ENCODE measurements at regions not wholly inside any gene's neighbourhood (a gene's known extent, or its start where the extent isn't known, plus 50 kb on each side); places are given as distances from the start of the nearest gene placed in this dataset.

DNA sequence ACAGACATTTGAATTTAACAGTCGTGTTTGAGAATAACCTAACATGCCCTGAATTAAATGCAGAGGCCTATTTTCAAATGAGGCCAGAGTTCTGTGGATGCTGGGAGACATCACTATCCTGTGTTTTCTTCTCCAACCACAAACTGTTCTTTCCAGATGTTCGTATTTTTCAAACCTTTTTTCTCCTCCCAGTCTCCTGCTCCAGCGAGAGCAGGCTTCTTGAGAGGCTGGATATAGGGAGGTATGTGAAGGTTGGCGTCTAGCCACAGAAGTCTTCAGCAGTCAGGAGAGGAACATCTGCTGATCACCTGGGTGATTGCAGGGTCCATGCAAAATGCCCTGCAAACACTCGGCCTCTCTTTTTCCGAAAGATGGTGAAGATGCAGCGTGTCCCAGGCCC lies 126.3 kb downstream of the C11orf91 start:
- TF ChIP-seq EZH2 (IDR thresholded peaks at IDR 0.05; ENCODE audit: borderline replicate concordance, low read depth, low read length, poor library complexity, severe bottlenecking): no peak
- TF ChIP-seq, protein P1, sequence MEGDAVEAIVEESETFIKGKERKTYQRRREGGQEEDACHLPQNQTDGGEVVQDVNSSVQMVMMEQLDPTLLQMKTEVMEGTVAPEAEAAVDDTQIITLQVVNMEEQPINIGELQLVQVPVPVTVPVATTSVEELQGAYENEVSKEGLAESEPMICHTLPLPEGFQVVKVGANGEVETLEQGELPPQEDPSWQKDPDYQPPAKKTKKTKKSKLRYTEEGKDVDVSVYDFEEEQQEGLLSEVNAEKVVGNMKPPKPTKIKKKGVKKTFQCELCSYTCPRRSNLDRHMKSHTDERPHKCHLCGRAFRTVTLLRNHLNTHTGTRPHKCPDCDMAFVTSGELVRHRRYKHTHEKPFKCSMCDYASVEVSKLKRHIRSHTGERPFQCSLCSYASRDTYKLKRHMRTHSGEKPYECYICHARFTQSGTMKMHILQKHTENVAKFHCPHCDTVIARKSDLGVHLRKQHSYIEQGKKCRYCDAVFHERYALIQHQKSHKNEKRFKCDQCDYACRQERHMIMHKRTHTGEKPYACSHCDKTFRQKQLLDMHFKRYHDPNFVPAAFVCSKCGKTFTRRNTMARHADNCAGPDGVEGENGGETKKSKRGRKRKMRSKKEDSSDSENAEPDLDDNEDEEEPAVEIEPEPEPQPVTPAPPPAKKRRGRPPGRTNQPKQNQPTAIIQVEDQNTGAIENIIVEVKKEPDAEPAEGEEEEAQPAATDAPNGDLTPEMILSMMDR (conservative IDR thresholded peaks at IDR 0.05; ENCODE audit: low read depth, low read length): no peak
- Histone ChIP-seq H3K4me3 (ENCODE audit: low read depth, low read length, poor library complexity, severe bottlenecking) (no peak overlapping the region), H3K4me1 (ENCODE audit: insufficient read depth, low read length, poor library complexity, severe bottlenecking) (no peaks in the 10 kb centered on the region), H3K27me3 (replicated peaks; ENCODE audit: insufficient read depth, low read depth, low read length, poor library complexity) (peaks cover 30% of the 10 kb centered on the region), H3K27ac (ENCODE audit: low read depth, low read length, poor library complexity, severe bottlenecking) (no peak overlapping the region), H3K9me3 (ENCODE audit: low read depth, low read length, poor library complexity, severe bottlenecking) (no peaks in the 10 kb centered on the region), H3K36me3 (ENCODE audit: insufficient read depth, low read length, poor library complexity, severe bottlenecking) (no peaks in the 10 kb centered on the region)
- CTCF ChIA-PET: no interaction called here
- POLR2A ChIA-PET (ENCODE audit: low non-redundant PET): no interaction called here
- intact Hi-C loops (cut with micrococcal nuclease; ENCODE audit: unreplicated experiment): no loop called here
- no TSS peak for BruUV-seq (replicated peaks)
- DNase-seq (ENCODE audit: low spot score): no peak

DNA sequence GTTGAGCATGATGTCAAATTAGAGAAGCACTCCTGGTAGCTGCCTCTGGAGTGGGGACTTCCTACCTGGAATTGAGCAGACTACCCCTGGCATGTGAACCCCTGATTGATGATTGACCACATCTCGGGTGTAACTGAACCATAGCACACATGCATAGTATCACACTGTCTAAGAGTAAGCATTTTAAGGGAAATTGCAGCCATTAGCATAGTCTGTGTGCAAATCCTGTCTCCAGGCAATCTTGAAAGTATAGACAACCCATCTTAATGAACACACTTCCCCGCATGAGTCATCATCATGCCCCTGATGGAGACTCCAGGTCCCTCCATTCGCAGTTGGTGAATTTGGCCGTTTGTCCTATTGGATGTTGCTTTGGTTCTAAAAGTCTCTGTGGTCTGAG lies 131.3 kb downstream of the C11orf91 start:
- ChIA-PET CTCF (no interaction called here), POLR2A (ENCODE audit: low non-redundant PET) (no interaction called here)
- intact Hi-C loops (cut with micrococcal nuclease; ENCODE audit: unreplicated experiment): no loop called here
- H3K36me3 ChIP-seq (ENCODE audit: insufficient read depth, low read length, poor library complexity, severe bottlenecking): no peaks in the 10 kb centered on the region
- TF ChIP-seq, protein P1 (conservative IDR thresholded peaks at IDR 0.05; ENCODE audit: low read depth, low read length): no peak
- TF ChIP-seq EZH2 (IDR thresholded peaks at IDR 0.05; ENCODE audit: borderline replicate concordance, low read depth, low read length, poor library complexity, severe bottlenecking): no peak
- no peak overlapping the region for H3K27ac ChIP-seq (ENCODE audit: low read depth, low read length, poor library complexity, severe bottlenecking)
- H3K4me3 ChIP-seq (ENCODE audit: low read depth, low read length, poor library complexity, severe bottlenecking): no peak overlapping the region
- no TSS peak for BruUV-seq (replicated peaks)
- no peaks in the 10 kb centered on the region for H3K4me1 ChIP-seq (ENCODE audit: insufficient read depth, low read length, poor library complexity, severe bottlenecking)
- H3K27me3 ChIP-seq (replicated peaks; ENCODE audit: insufficient read depth, low read depth, low read length, poor library complexity): peaks cover 9% of the 10 kb centered on the region
- DNase-seq (ENCODE audit: low spot score): no peak
- no peaks in the 10 kb centered on the region for H3K9me3 ChIP-seq (ENCODE audit: low read depth, low read length, poor library complexity, severe bottlenecking)

DNA sequence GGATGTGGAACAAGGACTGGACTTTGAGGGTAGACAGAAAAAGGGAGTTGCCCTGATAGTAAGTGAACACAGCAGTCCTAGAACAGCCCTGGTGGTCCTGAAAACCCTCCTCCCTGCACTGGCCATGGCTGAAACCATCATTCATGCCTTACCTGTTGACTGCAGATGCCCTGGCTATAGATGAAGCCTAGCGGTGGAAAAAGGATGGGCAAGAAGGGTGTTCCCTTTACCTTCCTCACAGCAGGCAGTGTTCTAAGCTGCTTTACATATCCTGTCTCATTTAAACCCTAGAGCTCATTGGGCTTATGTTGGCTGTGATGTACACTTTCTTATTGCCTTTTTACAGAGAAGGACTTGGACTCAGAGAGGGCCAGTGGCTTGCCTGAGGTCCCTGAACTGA lies 133.6 kb downstream of the C11orf91 start:
- peaks cover 9% of the 10 kb centered on the region for H3K27me3 ChIP-seq (replicated peaks; ENCODE audit: insufficient read depth, low read depth, low read length, poor library complexity)
- BruUV-seq (replicated peaks): no TSS peak
- CTCF ChIA-PET: no interaction called here
- H3K9me3 ChIP-seq (ENCODE audit: low read depth, low read length, poor library complexity, severe bottlenecking): no peaks in the 10 kb centered on the region
- H3K4me1 ChIP-seq (ENCODE audit: insufficient read depth, low read length, poor library complexity, severe bottlenecking): no peaks in the 10 kb centered on the region
- no peak for DNase-seq (ENCODE audit: low spot score)
- POLR2A ChIA-PET (ENCODE audit: low non-redundant PET): no interaction called here
- H3K4me3 ChIP-seq (ENCODE audit: low read depth, low read length, poor library complexity, severe bottlenecking): no peak overlapping the region
- intact Hi-C loops (cut with micrococcal nuclease; ENCODE audit: unreplicated experiment): no loop called here
- no peak for TF ChIP-seq EZH2 (IDR thresholded peaks at IDR 0.05; ENCODE audit: borderline replicate concordance, low read depth, low read length, poor library complexity, severe bottlenecking)
- TF ChIP-seq, protein P1 (conservative IDR thresholded peaks at IDR 0.05; ENCODE audit: low read depth, low read length): no peak
- no peaks in the 10 kb centered on the region for H3K36me3 ChIP-seq (ENCODE audit: insufficient read depth, low read length, poor library complexity, severe bottlenecking)
- no peak overlapping the region for H3K27ac ChIP-seq (ENCODE audit: low read depth, low read length, poor library complexity, severe bottlenecking)

Data from A673 (cell line).